OCI-LY7 (cell line): ENCODE measurements at regions not wholly inside any gene's neighbourhood (a gene's known extent, or its start where the extent isn't known, plus 50 kb on each side); places are given as distances from the start of the nearest gene placed in this dataset.

ENCODE experiments used
- BruUV-seq: library from RNA; stranded (reverse); fragments of 400-500 nt; replicated peaks from 2 replicates; lab custom pipeline; 2021; lab: Mats Ljungman, UMichigan
- CTCF ChIA-PET: fragments of 300-600 bp; sonication (Branson Sonifier 250); formaldehyde crosslinking; loops from one replicate; lab custom pipeline; 2022; ENCODE audit warnings: antibody characterized with exemption; ENCODE audit not compliant: unreplicated experiment; lab: Charles Lee
- POLR2A ChIA-PET: fragments of 300-600 bp; sonication (Branson Sonifier 250); formaldehyde crosslinking; loops from one replicate; lab custom pipeline; 2022; ENCODE audit warnings: antibody characterized with exemption; lab: Charles Lee
- DNase-seq: peaks from one replicate; pipeline ENCODE4 v3.0.0-alpha.2; 2015; ENCODE audit warnings: low spot score
- H2AFZ ChIP-seq: fragments of 200-600 bp; sonication (generic), shearing (Covaris generic); 2 replicates; pipeline ENCODE4 v1.6.1; 2014; ENCODE audit warnings: mild to moderate bottlenecking, antibody characterized with exemption, low read length, moderate library complexity
- H3K27ac ChIP-seq: fragments of 200-600 bp; sonication (generic); 2 replicates; pipeline ENCODE4 v1.5.1; 2014; ENCODE audit warnings: mixed run types, low read depth, mild to moderate bottlenecking, moderate library complexity, low read length, inconsistent platforms; ENCODE audit not compliant: poor library complexity, severe bottlenecking
- H3K36me3 ChIP-seq: fragments of 200-600 bp; sonication (generic); 2 replicates; pipeline ENCODE4 v1.6.1; 2014; ENCODE audit warnings: mild to moderate bottlenecking, antibody characterized with exemption, low read length, moderate library complexity, mixed read lengths; ENCODE audit not compliant: insufficient read depth
- H3K4me1 ChIP-seq: fragments of 200-600 bp; sonication (generic); 2 replicates; pipeline ENCODE4 v1.5.1; 2014; ENCODE audit warnings: mild to moderate bottlenecking, low read length; ENCODE audit not compliant: insufficient read depth, poor library complexity, severe bottlenecking
- H3K4me2 ChIP-seq: fragments of 200-600 bp; sonication (generic); 2 replicates; pipeline ENCODE4 v1.6.1; 2014; ENCODE audit warnings: mild to moderate bottlenecking, low read length
- H3K4me3 ChIP-seq: fragments of 200-600 bp; sonication (generic); 2 replicates; pipeline ENCODE4 v1.5.1; 2014; ENCODE audit warnings: mild to moderate bottlenecking, low read depth, low read length; ENCODE audit not compliant: poor library complexity, severe bottlenecking
- H3K79me2 ChIP-seq: fragments of 200-600 bp; sonication (generic); 2 replicates; pipeline ENCODE4 v1.6.1; 2016; ENCODE audit warnings: low read depth, mild to moderate bottlenecking, low read length, moderate library complexity, mixed read lengths; ENCODE audit not compliant: insufficient read depth
- H3K9me2 ChIP-seq: fragments of 200-600 bp; sonication (generic); 2 replicates; pipeline ENCODE4 v1.6.1; 2016; ENCODE audit warnings: mild to moderate bottlenecking, low read length, mixed read lengths; ENCODE audit not compliant: insufficient read depth
- H3K9me3 ChIP-seq: fragments of 200-600 bp; sonication (generic); 2 replicates; pipeline ENCODE4 v1.6.1; 2014; ENCODE audit warnings: mild to moderate bottlenecking, mixed run types, low read length, mixed read lengths
- H4K20me1 ChIP-seq: fragments of 200-600 bp; sonication (generic); 2 replicates; pipeline ENCODE4 v1.6.1; 2014; ENCODE audit warnings: mild to moderate bottlenecking, antibody characterized with exemption, low read length, moderate library complexity, mixed read lengths; ENCODE audit not compliant: insufficient read depth
- EZH2phosphoT487 ChIP-seq: fragments of 200-600 bp; sonication (generic); IDR thresholded peaks from 2 replicates; pipeline ENCODE4 v1.6.1; 2018; ENCODE audit warnings: low read depth, borderline replicate concordance, mild to moderate bottlenecking, mixed run types, antibody characterized with exemption, low read length, moderate library complexity, mixed read lengths
- intact Hi-C: fragments of 100-400 bp; cut with micrococcal nuclease; formaldehyde crosslinking; loops from one replicate; pipeline ENCODE4 v1.10.0; 2022; ENCODE audit not compliant: unreplicated experiment
- TF ChIP-seq, protein P1 (sequence below): fragments of 200-600 bp; sonication (generic); conservative IDR thresholded peaks from 2 replicates; pipeline ENCODE4 v1.5.1; 2014; ENCODE audit warnings: mild to moderate bottlenecking, antibody characterized with exemption, low read length, moderate library complexity, mixed read lengths

DNA sequence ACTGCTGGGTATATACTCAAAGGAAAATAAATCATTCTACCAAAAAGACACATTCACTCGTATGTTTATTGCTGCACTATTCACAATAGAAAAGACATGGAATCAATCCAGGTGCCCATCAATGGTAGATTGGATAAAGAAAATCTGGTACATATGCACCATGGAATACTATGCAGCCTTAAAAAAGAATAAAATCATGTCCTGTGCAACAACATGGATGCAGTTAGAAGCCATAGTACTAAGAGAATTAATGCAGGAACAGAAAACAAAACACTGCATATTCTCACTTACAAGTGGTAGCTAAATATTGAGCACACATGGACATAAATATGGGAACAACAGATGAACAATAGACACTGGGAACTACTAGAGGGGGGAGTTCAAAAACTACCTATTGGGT is 96.3 kb downstream of the FAM76B start:
- intact Hi-C loops: no loop called here

DNA sequence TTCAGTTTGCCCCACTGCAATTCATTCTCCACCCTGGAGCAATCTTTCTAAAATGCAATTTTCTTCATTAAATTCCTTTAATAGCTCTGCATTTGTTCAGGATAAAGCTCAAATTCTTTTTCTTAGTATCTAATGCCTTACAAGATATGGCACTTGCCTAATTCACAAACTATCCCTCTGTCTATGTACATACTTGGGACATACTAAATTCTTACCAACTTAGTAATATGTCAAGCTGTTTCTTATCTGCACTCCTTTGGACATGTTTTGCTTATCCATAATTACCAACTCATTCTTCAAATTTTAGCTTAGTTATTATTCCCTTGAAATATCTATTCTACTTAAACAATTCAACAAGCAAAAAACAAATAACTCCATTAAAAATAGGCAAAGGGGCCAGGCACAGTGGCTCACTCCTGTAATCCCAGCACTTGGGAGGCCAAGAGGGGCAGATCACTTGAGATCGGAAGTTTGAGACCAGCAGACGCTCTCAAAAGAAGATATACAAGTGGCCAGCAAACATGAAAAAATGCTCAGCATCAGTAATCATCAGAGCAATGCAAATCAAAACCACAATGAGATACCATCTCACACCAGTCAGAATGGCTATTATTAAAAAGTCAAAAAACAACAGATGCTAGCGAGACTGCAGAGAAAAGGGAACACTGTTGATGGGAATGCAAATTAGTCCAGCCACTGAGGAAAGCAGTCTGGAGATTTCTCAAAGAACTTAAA is 96.9 kb downstream of the FAM76B start:
- TF ChIP-seq, protein P1, sequence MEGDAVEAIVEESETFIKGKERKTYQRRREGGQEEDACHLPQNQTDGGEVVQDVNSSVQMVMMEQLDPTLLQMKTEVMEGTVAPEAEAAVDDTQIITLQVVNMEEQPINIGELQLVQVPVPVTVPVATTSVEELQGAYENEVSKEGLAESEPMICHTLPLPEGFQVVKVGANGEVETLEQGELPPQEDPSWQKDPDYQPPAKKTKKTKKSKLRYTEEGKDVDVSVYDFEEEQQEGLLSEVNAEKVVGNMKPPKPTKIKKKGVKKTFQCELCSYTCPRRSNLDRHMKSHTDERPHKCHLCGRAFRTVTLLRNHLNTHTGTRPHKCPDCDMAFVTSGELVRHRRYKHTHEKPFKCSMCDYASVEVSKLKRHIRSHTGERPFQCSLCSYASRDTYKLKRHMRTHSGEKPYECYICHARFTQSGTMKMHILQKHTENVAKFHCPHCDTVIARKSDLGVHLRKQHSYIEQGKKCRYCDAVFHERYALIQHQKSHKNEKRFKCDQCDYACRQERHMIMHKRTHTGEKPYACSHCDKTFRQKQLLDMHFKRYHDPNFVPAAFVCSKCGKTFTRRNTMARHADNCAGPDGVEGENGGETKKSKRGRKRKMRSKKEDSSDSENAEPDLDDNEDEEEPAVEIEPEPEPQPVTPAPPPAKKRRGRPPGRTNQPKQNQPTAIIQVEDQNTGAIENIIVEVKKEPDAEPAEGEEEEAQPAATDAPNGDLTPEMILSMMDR: no peak
- no peak for TF ChIP-seq EZH2phosphoT487
- ChIA-PET CTCF (no interaction called here), POLR2A (interaction anchor here (0.6 to 2.9 kb wide), 6 partner anchors 9 to 88 kb away, joined by 3 to 9 read pairs (median 4); no protein-coding TSS in a partner anchor)
- Histone ChIP-seq H2AFZ (no peak overlapping the region), H3K36me3 (no peaks in the 10 kb centered on the region), H4K20me1 (no peaks in the 10 kb centered on the region), H3K9me3 (no peaks in the 10 kb centered on the region), H3K4me1 (peaks cover 9% of the 10 kb centered on the region), H3K9me2 (no peaks in the 10 kb centered on the region), H3K79me2 (no peaks in the 10 kb centered on the region), H3K4me2 (no peak overlapping the region), H3K4me3 (no peak overlapping the region), H3K27ac (no peak overlapping the region)
- DNase-seq: no peak
- BruUV-seq: no TSS peak
- intact Hi-C loops: no loop called here

More for the DNA sequence above, 96.3 kb downstream of the FAM76B start:
- no TSS peak for BruUV-seq
- H3K4me2 ChIP-seq: no peak overlapping the region
- H3K27ac ChIP-seq: no peak overlapping the region
- H3K4me3 ChIP-seq: no peak overlapping the region
- no peaks in the 10 kb centered on the region for H4K20me1 ChIP-seq
- TF ChIP-seq, protein P1: no peak
- no peak for TF ChIP-seq EZH2phosphoT487
- POLR2A ChIA-PET: interaction anchor here (0.6 to 2.9 kb wide), 10 partner anchors 9 to 609 kb away, joined by 3 to 9 read pairs (median 4); no protein-coding TSS in a partner anchor
- no peaks in the 10 kb centered on the region for H3K36me3 ChIP-seq
- peaks cover 9% of the 10 kb centered on the region for H3K4me1 ChIP-seq
- no peak for DNase-seq
- no peaks in the 10 kb centered on the region for H3K9me3 ChIP-seq
- no peaks in the 10 kb centered on the region for H3K79me2 ChIP-seq
- CTCF ChIA-PET: interaction anchor here (1.6 kb wide), 1 partner anchor 541 kb away, joined by 3 read pairs; no protein-coding TSS in a partner anchor
- H2AFZ ChIP-seq: no peak overlapping the region
- no peaks in the 10 kb centered on the region for H3K9me2 ChIP-seq

DNA sequence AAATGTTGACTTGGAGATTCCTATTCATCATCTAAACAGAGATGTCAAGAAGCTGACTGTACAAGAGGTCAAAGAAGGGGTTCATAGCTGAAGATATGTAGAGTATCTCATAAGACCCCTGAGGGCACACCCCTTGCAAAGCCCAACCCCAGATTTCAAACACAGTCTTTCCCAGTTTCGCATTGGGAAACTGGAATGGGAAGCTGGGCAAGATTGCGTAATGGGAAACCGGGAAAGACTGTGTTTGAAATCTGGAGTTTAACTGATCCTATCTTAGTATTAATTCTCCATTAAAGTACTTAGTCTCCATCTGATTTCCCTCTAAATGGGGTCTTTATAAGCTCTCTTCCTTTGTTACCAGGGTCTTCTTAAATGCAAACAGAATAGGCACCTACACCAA is 99.5 kb downstream of the FAM76B start:
- BruUV-seq: no TSS peak
- Histone ChIP-seq H3K4me3 (no peak overlapping the region), H3K79me2 (no peaks in the 10 kb centered on the region), H3K4me1 (peaks cover 9% of the 10 kb centered on the region), H4K20me1 (no peaks in the 10 kb centered on the region), H2AFZ (no peak overlapping the region), H3K9me3 (no peaks in the 10 kb centered on the region), H3K9me2 (no peaks in the 10 kb centered on the region), H3K27ac (no peak overlapping the region), H3K36me3 (no peaks in the 10 kb centered on the region), H3K4me2 (no peak overlapping the region)
- ChIA-PET POLR2A (interaction anchor here (1.6 to 1.8 kb wide), 2 partner anchors 9 to 10 kb away, joined by 4 to 8 read pairs; no protein-coding TSS in a partner anchor), CTCF (interaction anchor here (0.7 kb wide), 1 partner anchor 25 kb away, joined by 4 read pairs; no protein-coding TSS in a partner anchor)
- intact Hi-C loops: no loop called here
- TF ChIP-seq EZH2phosphoT487: no peak
- TF ChIP-seq, protein P1: no peak
- DNase-seq: no peak
